GM12878 (cell line): ENCODE measurements at regions not wholly inside any gene's neighbourhood (a gene's known extent, or its start where the extent isn't known, plus 50 kb on each side); places are given as distances from the start of the nearest gene placed in this dataset.

ENCODE experiments used
- ATAC-seq: fragments of 200-7000 bp; cut with Tn5 transposase; 3 replicates; pipeline ENCODE4 v1.9.1; 2020; ENCODE audit warnings: mild to moderate bottlenecking, moderate library complexity
- BruUV-seq: library from RNA; stranded (reverse); fragments of 400-500 nt; replicated peaks from 2 replicates; lab custom pipeline; 2021; lab: Mats Ljungman, UMichigan
- CTCF ChIA-PET: fragments of 300-600 bp; sonication (Branson Sonifier 250); formaldehyde crosslinking; extraction: SDS; loops from one replicate; lab custom pipeline; 2021; ENCODE audit warnings: inconsistent platforms; lab: Yijun Ruan, JAX
- POLR2A ChIA-PET: fragments of 350-600 bp; formaldehyde crosslinking; extraction: SDS; loops from one replicate; lab custom pipeline; 2021; ENCODE audit warnings: inconsistent platforms; lab: Charles Lee
- RAD21 ChIA-PET: fragments of 300-600 bp; sonication (Branson Sonifier 250); formaldehyde crosslinking; loops from one replicate; lab custom pipeline; 2023; ENCODE audit warnings: antibody characterized with exemption; ENCODE audit not compliant: unreplicated experiment; lab: Charles Lee
- SMC1A ChIA-PET: fragments of 300-600 bp; sonication (Branson Sonifier 250); formaldehyde crosslinking; loops from one replicate; lab custom pipeline; 2023; ENCODE audit not compliant: unreplicated experiment, uncharacterized antibody; lab: Charles Lee
- DNase-seq: peaks from one replicate; pipeline ENCODE4 v3.0.0-alpha.2; 2011; ENCODE audit warnings: low read depth, low spot score
- FAIRE-seq: peaks from 3 replicates; lab custom pipeline; 2011; peaks lifted over from hg19 to GRCh38; lab: Jason Lieb, UNC
- H2AFZ ChIP-seq: 2 replicates; pipeline ENCODE4 v1.6.0; 2011; ENCODE audit warnings: low read depth, low read length, control low read depth; ENCODE audit not compliant: control insufficient read depth
- H3K27ac ChIP-seq: 2 replicates; pipeline ENCODE4 v1.5.1; 2011; ENCODE audit warnings: control low read depth; ENCODE audit not compliant: control insufficient read depth, insufficient read depth
- H3K27me3 ChIP-seq, 2 experiments: replicated peaks in 1 of 2; 2 replicates each; pipeline versions ENCODE4 v1.6.0 to v1.6.1; 2011; ENCODE audit warnings: low read length in 1 of 2; ENCODE audit not compliant: control insufficient read depth in 2 of 2, insufficient read depth in 2 of 2
- H3K36me3 ChIP-seq, 2 experiments: 2 replicates each; pipeline ENCODE4 v1.5.1; 2011; ENCODE audit warnings: low read length in 1 of 2; ENCODE audit not compliant: control insufficient read depth in 2 of 2, insufficient read depth in 2 of 2
- H3K4me1 ChIP-seq: 2 replicates; pipeline ENCODE4 v1.6.1; 2011; ENCODE audit warnings: mild to moderate bottlenecking, low read length, moderate library complexity, mixed read lengths; ENCODE audit not compliant: control insufficient read depth, insufficient read depth
- H3K4me2 ChIP-seq: 2 replicates; pipeline ENCODE4 v1.6.0; 2011; ENCODE audit warnings: control low read depth; ENCODE audit not compliant: control insufficient read depth, insufficient read depth
- H3K4me3 ChIP-seq: fragments of 200-600 bp; sonication (generic); 2 replicates; pipeline ENCODE4 v1.5.1; 2016
- H3K79me2 ChIP-seq: 2 replicates; pipeline ENCODE4 v1.6.0; 2011; ENCODE audit warnings: low read length; ENCODE audit not compliant: control insufficient read depth, insufficient read depth
- H3K9ac ChIP-seq: 2 replicates; pipeline ENCODE4 v1.8.0; 2011; ENCODE audit warnings: low read length, control low read depth, mixed read lengths; ENCODE audit not compliant: control insufficient read depth, insufficient read depth
- H3K9me3 ChIP-seq: replicated peaks from 3 replicates; pipeline ENCODE4 v1.5.1; 2011; ENCODE audit warnings: mild to moderate bottlenecking, low read length; ENCODE audit not compliant: control insufficient read depth, insufficient read depth
- H4K20me1 ChIP-seq: 2 replicates; pipeline ENCODE4 v1.6.0; 2011; ENCODE audit not compliant: control insufficient read depth, insufficient read depth
- ATF2 ChIP-seq: IDR thresholded peaks from 2 replicates; pipeline ENCODE4 v1.6.1; 2012; ENCODE audit warnings: low read length, inconsistent platforms
- BCL3 ChIP-seq: IDR thresholded peaks from 2 replicates; pipeline ENCODE4 v1.6.1; 2011; ENCODE audit warnings: borderline replicate concordance, low read depth, mild to moderate bottlenecking, moderate library complexity, low read length; ENCODE audit not compliant: insufficient read depth, poor library complexity, severe bottlenecking
- CEBPZ ChIP-seq: fragments of 150-350 bp; IDR thresholded peaks from 2 replicates; pipeline ENCODE4 v1.6.1; 2016; ENCODE audit warnings: low read depth, low read length
- EGR1 ChIP-seq, 2 experiments: IDR thresholded peaks; 1 replicate in 1 of 2; 2 replicates in 1 of 2; pipeline ENCODE4 v1.6.1; 2011 to 2012; ENCODE audit warnings: low read depth in 2 of 2, low read length in 2 of 2, borderline replicate concordance in 1 of 2, mild to moderate bottlenecking in 1 of 2, moderate library complexity in 1 of 2
- KAT2A ChIP-seq: conservative IDR thresholded peaks from 2 replicates; pipeline ENCODE4 v1.6.1; 2011; ENCODE audit warnings: low read depth, low read length; ENCODE audit not compliant: control insufficient read depth
- PKNOX1 ChIP-seq: fragments of 450-650 bp; IDR thresholded peaks from 2 replicates; pipeline ENCODE4 v1.6.1; 2016; ENCODE audit warnings: mild to moderate bottlenecking
- WGBS: methylation state at CpG from one replicate; pipeline ENCODE4 v1.1.6; 2016; ENCODE audit warnings: low lambda C conversion rate; ENCODE audit not compliant: insufficient replicate concordance, insufficient coverage; ENCODE audit errors: missing lambda C conversion rate; 5-methylcytosine and 5-hydroxymethylcytosine counted together
- in situ Hi-C: fragments of 300-500 bp; cut with MboI; formaldehyde crosslinking; loops from 9 replicates; pipeline ENCODE4 v1.14.3; 2018; ENCODE audit warnings: mixed read lengths
- intact Hi-C: fragments of 100-400 bp; cut with micrococcal nuclease; formaldehyde crosslinking; loops from one replicate; pipeline ENCODE4 v1.14.2; 2022; ENCODE audit not compliant: unreplicated experiment

- CTCF ChIA-PET: interaction anchor here (0.9 to 1.1 kb wide), 2 partner anchors 34 to 41 kb away, joined by 3 read pairs; no protein-coding TSS in a partner anchor
- intact Hi-C loops: no loop called here
- no TSS peak for BruUV-seq
These were observed 119.2 kb upstream of the LEF1 start for GRCh38 chr4:108287834-108288413.

More at GRCh38 chr4:108287834-108288413, 119.2 kb upstream of the LEF1 start:
- no peak overlapping the region for H3K9ac ChIP-seq
- no peak for FAIRE-seq
- ChIA-PET RAD21 (no interaction called here), SMC1A (interaction anchor here (0.6 kb wide), 1 partner anchor 79 kb away, joined by 3 read pairs; no protein-coding TSS in a partner anchor), POLR2A (no interaction called here)
- H4K20me1 ChIP-seq: no peaks in the 10 kb centered on the region
- no peaks in the 10 kb centered on the region; a peak in 1 of 4 replicates for H3K27me3 ChIP-seq
- no peaks in the 10 kb centered on the region for H3K36me3 ChIP-seq
- WGBS: 14% methylated on average over 1 of the region's 1 CpG
- no peaks in the 10 kb centered on the region for H3K79me2 ChIP-seq
- no peaks in the 10 kb centered on the region for H3K9me3 ChIP-seq
- in situ Hi-C loops: no loop called here
- H3K4me3 ChIP-seq: no peak overlapping the region
- no peak for TF ChIP-seq CEBPZ
- TF ChIP-seq EGR1 (IDR thresholded peaks at IDR 0.05; ENCODE audit: borderline replicate concordance in 1 of 2, low read depth in 2 of 2, low read length in 2 of 2): no peak
- TF ChIP-seq ATF2: no peak
- TF ChIP-seq BCL3: no peak
- no peak for TF ChIP-seq KAT2A
- TF ChIP-seq PKNOX1: peak; percentile 69
- no peak overlapping the region for H2AFZ ChIP-seq
- no peak overlapping the region for H3K4me2 ChIP-seq
- no peak for ATAC-seq
- no peak for DNase-seq
- no peak overlapping the region for H3K27ac ChIP-seq
- H3K4me1 ChIP-seq: no peaks in the 10 kb centered on the region
